8988T (cell line): ENCODE measurements at regions not wholly inside any gene's neighbourhood (a gene's known extent, or its start where the extent isn't known, plus 50 kb on each side); places are given as distances from the start of the nearest gene placed in this dataset.
A peak's percentile ranks its signal among the peaks of the same experiment; 100 is the strongest.

Experiments used
- DNase-seq: peaks from one replicate; pipeline ENCODE4 v3.0.0; 2011

- DNase-seq: peak; percentile 13
Observed at GRCh38 chr9:103804077-103804735, 289.9 kb upstream of the SMC2 start.

- DNase-seq: no peak
Observed at GRCh38 chr9:103809745-103810144, 284.4 kb upstream of the SMC2 start.

GRCh38 chr9:103811462-103811861 is 282.6 kb upstream of the SMC2 start:
- no peak for DNase-seq

- no peak for DNase-seq
Observed at GRCh38 chr9:103816146-103816545, 278.0 kb upstream of the SMC2 start.

- DNase-seq: no peak
Observed at GRCh38 chr9:103819936-103820335, 274.2 kb upstream of the SMC2 start.

GRCh38 chr9:103821115-103821514 is 273.0 kb upstream of the SMC2 start:
- no peak for DNase-seq

GRCh38 chr9:103837940-103838339 is 256.2 kb upstream of the SMC2 start:
- no peak for DNase-seq

GRCh38 chr9:103839197-103839596 is 254.9 kb upstream of the SMC2 start:
- no peak for DNase-seq

GRCh38 chr9:103867886-103868285 is 226.2 kb upstream of the SMC2 start:
- DNase-seq: no peak

GRCh38 chr9:103872811-103873210 is 221.3 kb upstream of the SMC2 start:
- DNase-seq: no peak

GRCh38 chr9:103881419-103881818 is 212.7 kb upstream of the SMC2 start:
- DNase-seq: no peak

GRCh38 chr9:103889989-103890388 is 204.1 kb upstream of the SMC2 start:
- DNase-seq: no peak

- DNase-seq: no peak
Observed at GRCh38 chr9:103894184-103894583, 199.9 kb upstream of the SMC2 start.

- DNase-seq: no peak
Observed at GRCh38 chr9:103898550-103898949, 195.6 kb upstream of the SMC2 start.

- DNase-seq: no peak
Observed at GRCh38 chr9:103899866-103900265, 194.2 kb upstream of the SMC2 start.

GRCh38 chr9:103900466-103900865 is 193.6 kb upstream of the SMC2 start:
- DNase-seq: no peak

- DNase-seq: no peak
Observed at GRCh38 chr9:103902263-103902662, 191.8 kb upstream of the SMC2 start.

- no peak for DNase-seq
Observed at GRCh38 chr9:103904242-103904641, 189.9 kb upstream of the SMC2 start.

- DNase-seq: no peak
Observed at GRCh38 chr9:103913899-103914298, 180.2 kb upstream of the SMC2 start.

- DNase-seq: no peak
Observed at GRCh38 chr9:103919605-103920209, 174.4 kb upstream of the SMC2 start.

GRCh38 chr9:103928442-103928841 is 165.7 kb upstream of the SMC2 start:
- DNase-seq: no peak

- no peak for DNase-seq
Observed at GRCh38 chr9:103941104-103941503, 153.0 kb upstream of the SMC2 start.

- no peak for DNase-seq
Observed at GRCh38 chr9:103942200-103942599, 151.9 kb upstream of the SMC2 start.

GRCh38 chr9:103942651-103943050 is 151.5 kb upstream of the SMC2 start:
- DNase-seq: no peak

- no peak for DNase-seq
Observed at GRCh38 chr9:103949096-103949495, 145.0 kb upstream of the SMC2 start.
